Kidney epithelial cell (primary cell): ENCODE measurements at regions not wholly inside any gene's neighbourhood (a gene's known extent, or its start where the extent isn't known, plus 50 kb on each side); places are given as distances from the start of the nearest gene placed in this dataset.

Experiments used
- DNase-seq: peaks from one replicate; pipeline ENCODE4 v3.0.0-alpha.2; 2010; ENCODE audit warnings: low read depth
- H3K27me3 ChIP-seq: 2 replicates; pipeline ENCODE4 v1.6.0; 2011; ENCODE audit warnings: low read length; ENCODE audit not compliant: control insufficient read depth, insufficient read depth
- H3K36me3 ChIP-seq: 2 replicates; pipeline ENCODE4 v1.5.1; 2011; ENCODE audit warnings: low read length; ENCODE audit not compliant: control insufficient read depth, insufficient read depth
- H3K4me3 ChIP-seq: 2 replicates; pipeline ENCODE4 v1.5.1; 2011; ENCODE audit warnings: low read depth, mild to moderate bottlenecking, control low read depth, low read length
- CTCF ChIP-seq: IDR thresholded peaks from 2 replicates; pipeline ENCODE4 v1.5.1; 2011; ENCODE audit warnings: mild to moderate bottlenecking, moderate library complexity, low read length, control low read depth, inconsistent platforms; ENCODE audit not compliant: insufficient read depth, poor library complexity, severe bottlenecking

GRCh38 chr4:3863841-3864741, 97.9 kb downstream of the ADRA2C start:
- TF ChIP-seq CTCF: no peak
- Histone ChIP-seq H3K36me3 (no peaks in the 10 kb centered on the region), H3K4me3 (no peak overlapping the region), H3K27me3 (peaks cover 6% of the 10 kb centered on the region)
- no peak for DNase-seq

GRCh38 chr4:3864742-3865721, 98.8 kb downstream of the ADRA2C start:
- TF ChIP-seq CTCF: no peak
- Histone ChIP-seq H3K36me3 (no peaks in the 10 kb centered on the region), H3K4me3 (no peak overlapping the region), H3K27me3 (peaks cover 6% of the 10 kb centered on the region)
- no peak for DNase-seq

- H3K36me3 ChIP-seq: no peaks in the 10 kb centered on the region
- H3K4me3 ChIP-seq: no peak overlapping the region
- peaks cover 9% of the 10 kb centered on the region for H3K27me3 ChIP-seq
- no peak for DNase-seq
- TF ChIP-seq CTCF: no peak
Observed at GRCh38 chr4:3865986-3866812, 100.0 kb downstream of the ADRA2C start.

- DNase-seq: no peak
- peaks cover 13% of the 10 kb centered on the region for H3K27me3 ChIP-seq
Observed at GRCh38 chr4:3866813-3867129, 100.6 kb downstream of the ADRA2C start.

More at GRCh38 chr4:3866813-3867129, 100.6 kb downstream of the ADRA2C start:
- no peak for TF ChIP-seq CTCF
- H3K4me3 ChIP-seq: no peak overlapping the region
- no peaks in the 10 kb centered on the region for H3K36me3 ChIP-seq
